Common myeloid progenitor, CD34-positive (primary cell): ENCODE measurements at regions not wholly inside any gene's neighbourhood (a gene's known extent, or its start where the extent isn't known, plus 50 kb on each side); places are given as distances from the start of the nearest gene placed in this dataset.

Experiments
- CTCF ChIA-PET: fragments of 350-600 bp; sonication (Branson Sonifier 250); formaldehyde crosslinking; loops from one replicate; lab custom pipeline; 2021; ENCODE audit warnings: antibody characterized with exemption; lab: Charles Lee
- POLR2A ChIA-PET: fragments of 350-600 bp; sonication (Branson Sonifier 250); formaldehyde crosslinking; loops from one replicate; lab custom pipeline; 2021; ENCODE audit warnings: antibody characterized with exemption; lab: Charles Lee
- DNase-seq, 3 donors: peaks; one replicate each; pipeline versions ENCODE4 v3.0.0 to v3.0.0-alpha.2; 2013
- H3K27ac ChIP-seq, 2 experiments: 1 replicate in 1 of 2; 2 replicates in 1 of 2; pipeline ENCODE4 v1.7.0; 2013; ENCODE audit warnings: inconsistent platforms in 2 of 2, low read length in 2 of 2, mild to moderate bottlenecking in 2 of 2, low read depth in 1 of 2, moderate library complexity in 1 of 2; ENCODE audit not compliant: severe bottlenecking in 2 of 2, insufficient read depth in 1 of 2, poor library complexity in 1 of 2
- H3K27me3 ChIP-seq, 5 experiments: replicated peaks in 2 of 5; 1 replicate in 3 of 5; 2 replicates in 2 of 5; pipeline versions ENCODE4 v1.6.1 to v1.7.0; 2013; ENCODE audit warnings: low read length in 4 of 5, mild to moderate bottlenecking in 2 of 5, moderate library complexity in 2 of 5, inconsistent platforms in 1 of 5; ENCODE audit not compliant: insufficient read depth in 5 of 5, control insufficient read depth in 4 of 5
- H3K36me3 ChIP-seq, 4 experiments: 1 replicate in 2 of 4; 2 replicates in 2 of 4; pipeline versions ENCODE4 v1.6.1 to v1.7.0; 2013; ENCODE audit warnings: low read length in 3 of 4, control low read depth in 1 of 4, mild to moderate bottlenecking in 1 of 4; ENCODE audit not compliant: control insufficient read depth in 4 of 4, insufficient read depth in 4 of 4
- H3K4me1 ChIP-seq, 4 experiments: 1 replicate in 3 of 4; 2 replicates in 1 of 4; pipeline versions ENCODE4 v1.6.1 to v1.7.1; 2013; ENCODE audit warnings: low read length in 3 of 4, mild to moderate bottlenecking in 3 of 4, control low read depth in 1 of 4, inconsistent platforms in 1 of 4, moderate library complexity in 1 of 4; ENCODE audit not compliant: control insufficient read depth in 4 of 4, insufficient read depth in 4 of 4; ENCODE audit errors: control extremely low read depth in 1 of 4
- H3K4me3 ChIP-seq, 7 experiments: 1 replicate in 4 of 7; 2 replicates in 3 of 7; pipeline versions ENCODE4 v1.5.1 to v1.7.0; 2013; ENCODE audit warnings: mild to moderate bottlenecking in 7 of 7, low read length in 6 of 7, moderate library complexity in 6 of 7, inconsistent platforms in 2 of 7, low read depth in 2 of 7, control low read depth in 1 of 7; ENCODE audit not compliant: insufficient read depth in 4 of 7, control insufficient read depth in 1 of 7; ENCODE audit errors: extremely low read depth in 1 of 7
- H3K9me3 ChIP-seq, 5 experiments: 1 replicate in 4 of 5; 2 replicates in 1 of 5; pipeline versions ENCODE4 v1.6.1 to v1.7.1; 2013; ENCODE audit warnings: low read length in 4 of 5, mild to moderate bottlenecking in 2 of 5, inconsistent platforms in 1 of 5, low read depth in 1 of 5, moderate library complexity in 1 of 5; ENCODE audit not compliant: control insufficient read depth in 4 of 5, insufficient read depth in 2 of 5; ENCODE audit errors: control extremely low read depth in 1 of 5
- WGBS: methylation state at CpG from one replicate; pipeline ENCODE4 v1.1.5; 2013; ENCODE audit not compliant: insufficient coverage; 5-methylcytosine and 5-hydroxymethylcytosine counted together

- Histone ChIP-seq H3K9me3 (no peaks in the 10 kb centered on the region), H3K36me3 (no peaks in the 10 kb centered on the region), H3K4me3 (no peak overlapping the region), H3K27me3 (peaks cover 0 to 2% (median 0%) of the 10 kb centered on the region in 5 experiments), H3K27ac (no peak overlapping the region), H3K4me1 (peaks cover 12 to 24% (median 16%) of the 10 kb centered on the region in 4 experiments)
- 89% methylated on average over 1 of the region's 4 CpGs for WGBS
- POLR2A ChIA-PET: no interaction called here
- no peak for DNase-seq
- CTCF ChIA-PET: interaction anchor here (0.6 to 1.1 kb wide), 3 partner anchors 103 to 198 kb away, joined by 3 read pairs; no protein-coding TSS in a partner anchor
Measured at GRCh38 chr1:94606471-94606870, 64.9 kb upstream of the F3 start.

GRCh38 chr1:94603663-94604062 is 62.1 kb upstream of the F3 start:
- no peak for DNase-seq
- POLR2A ChIA-PET: no interaction called here
- Histone ChIP-seq H3K4me1 (peaks cover 12 to 34% (median 17%) of the 10 kb centered on the region in 4 experiments), H3K27ac (no peak overlapping the region), H3K27me3 (peaks cover 0 to 8% (median 0%) of the 10 kb centered on the region in 5 experiments), H3K4me3 (no peak overlapping the region), H3K9me3 (no peaks in the 10 kb centered on the region), H3K36me3 (no peaks in the 10 kb centered on the region)
- CTCF ChIA-PET: interaction anchor here (0.6 to 2.4 kb wide), 3 partner anchors 10 to 75 kb away, joined by 3 to 8 read pairs (median 3); no protein-coding TSS in a partner anchor

DNA sequence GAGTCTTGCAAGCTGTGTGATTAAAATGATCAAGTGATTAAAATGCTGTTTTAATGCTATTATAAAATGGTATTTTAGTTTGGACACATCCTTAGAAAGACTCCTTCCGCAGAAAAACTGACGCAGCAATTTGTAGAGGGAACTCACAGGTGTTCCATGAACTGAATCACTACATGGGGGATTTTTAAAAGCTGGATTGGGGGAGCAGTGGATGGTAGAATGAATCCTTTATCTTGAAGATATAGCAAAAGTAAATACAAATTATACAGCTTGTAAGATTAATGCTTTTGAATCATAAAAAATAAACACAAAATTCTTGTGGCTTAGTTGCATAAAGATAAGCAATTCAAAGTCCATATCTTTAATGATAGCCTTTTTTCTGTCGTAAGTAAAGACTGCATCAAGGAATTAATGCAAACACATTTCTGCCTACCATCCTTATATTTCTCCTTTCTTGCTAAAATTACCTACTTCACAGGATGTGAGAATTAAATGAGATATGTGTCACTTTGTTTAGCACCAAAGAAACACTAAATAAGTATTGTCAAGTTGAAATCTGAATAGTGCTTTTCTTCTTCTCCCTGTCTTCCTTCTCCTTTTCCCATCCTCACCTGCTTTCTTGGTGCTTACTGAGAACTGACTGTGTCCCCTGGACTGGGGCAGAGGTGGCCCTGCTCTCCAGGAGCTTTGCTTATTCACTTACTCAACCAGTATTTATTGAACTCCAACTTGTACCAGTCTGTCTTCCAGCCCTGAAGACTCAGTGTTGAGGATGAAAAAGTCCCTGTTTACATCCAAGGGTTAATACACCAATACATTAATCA is 61.5 kb upstream of the F3 start:
- DNase-seq: no peak
- Histone ChIP-seq H3K4me3 (peak overlapping the region in 3 of 7 experiments; percentile 30 to 63 (median 44)), H3K27me3 (peaks cover 0 to 8% (median 0%) of the 10 kb centered on the region in 5 experiments), H3K9me3 (no peaks in the 10 kb centered on the region), H3K27ac (no peak overlapping the region), H3K36me3 (no peaks in the 10 kb centered on the region), H3K4me1 (peaks cover 12 to 34% (median 17%) of the 10 kb centered on the region in 4 experiments)
- CTCF ChIA-PET: interaction anchor here (1.0 to 2.4 kb wide), 4 partner anchors 9 to 202 kb away, joined by 3 to 8 read pairs (median 3); no protein-coding TSS in a partner anchor
- POLR2A ChIA-PET: no interaction called here
- WGBS: no CpG with 5 or more reads among the region's 3 CpGs

DNA sequence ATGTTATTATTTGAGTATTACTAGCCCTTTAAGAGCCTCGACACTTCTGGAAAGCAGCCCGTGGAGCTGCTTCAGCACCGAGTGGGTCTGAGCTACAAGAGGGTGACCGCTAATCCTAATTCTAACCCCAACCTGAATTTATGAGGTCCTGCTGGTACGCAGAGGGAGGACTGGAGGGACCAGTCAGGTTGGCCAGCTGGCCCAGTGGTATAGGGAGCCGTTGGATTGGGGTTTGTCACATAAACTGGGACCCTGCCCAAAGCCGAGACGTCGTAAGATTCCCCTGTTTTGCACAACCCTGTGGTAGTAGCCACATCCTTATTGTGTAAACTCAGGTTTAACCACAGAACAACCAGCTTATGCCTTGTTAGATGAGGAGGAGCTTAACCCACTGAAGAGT is 60.8 kb upstream of the F3 start:
- peak; percentile 83 to 97 (median 97) for DNase-seq
- Histone ChIP-seq H3K4me1 (peaks cover 12 to 34% (median 17%) of the 10 kb centered on the region in 4 experiments), H3K36me3 (no peaks in the 10 kb centered on the region), H3K9me3 (no peaks in the 10 kb centered on the region), H3K27ac (no peak overlapping the region), H3K4me3 (peak overlapping the region in 5 of 7 experiments; percentile 11 to 63 (median 30)), H3K27me3 (peaks cover 0 to 8% (median 0%) of the 10 kb centered on the region in 5 experiments)
- 3% methylated on average over 6 of the region's 9 CpGs for WGBS
- POLR2A ChIA-PET: no interaction called here
- CTCF ChIA-PET: interaction anchor here (1.0 to 1.5 kb wide), 2 partner anchors 200 to 203 kb away, joined by 3 read pairs; no protein-coding TSS in a partner anchor

GRCh38 chr1:94600556-94600955 is 59.0 kb upstream of the F3 start:
- WGBS: 80% methylated on average over 1 of the region's 2 CpGs
- H3K27me3 ChIP-seq: peaks cover 0 to 8% (median 2%) of the 10 kb centered on the region in 5 experiments
- CTCF ChIA-PET: interaction anchor here (0.6 to 1.2 kb wide), 4 partner anchors 16 to 208 kb away, joined by 3 read pairs; no protein-coding TSS in a partner anchor
- no peaks in the 10 kb centered on the region for H3K9me3 ChIP-seq
- DNase-seq: no peak
- POLR2A ChIA-PET: no interaction called here
- no peaks in the 10 kb centered on the region for H3K36me3 ChIP-seq
- peaks cover 12 to 34% (median 17%) of the 10 kb centered on the region in 4 experiments for H3K4me1 ChIP-seq
- no peak overlapping the region for H3K27ac ChIP-seq
- no peak overlapping the region for H3K4me3 ChIP-seq

GRCh38 chr1:94599095-94599813 is 57.7 kb upstream of the F3 start:
- Histone ChIP-seq H3K27me3 (peaks cover 0 to 8% (median 2%) of the 10 kb centered on the region in 5 experiments), H3K9me3 (no peaks in the 10 kb centered on the region), H3K36me3 (no peaks in the 10 kb centered on the region), H3K4me1 (peaks cover 12 to 34% (median 17%) of the 10 kb centered on the region in 4 experiments), H3K4me3 (no peak overlapping the region), H3K27ac (no peak overlapping the region)
- WGBS: 96% methylated on average over 8 of the region's 11 CpGs
- POLR2A ChIA-PET: no interaction called here
- CTCF ChIA-PET: interaction anchor here (0.6 to 1.2 kb wide), 2 partner anchors 17 to 206 kb away, joined by 3 read pairs; no protein-coding TSS in a partner anchor
- DNase-seq: no peak
